ENCODE measurements at regions not wholly inside any gene's neighbourhood (a gene's known extent, or its start where the extent isn't known, plus 50 kb on each side); places are given as distances from the start of the nearest gene placed in this dataset.

- TF ChIP-seq GATA3 (IDR thresholded peaks at IDR 0.05; ENCODE audit: low read depth, low read length): no peak
- no peak for TF ChIP-seq GATA2 (IDR thresholded peaks at IDR 0.05; ENCODE audit: low read depth, low read length)
Observed at GRCh38 chr13:85657942-85658341, 141.3 kb downstream of the SLITRK6 start.
